Lower leg skin (tissue), 3 donors: ENCODE measurements at regions not wholly inside any gene's neighbourhood (a gene's known extent, or its start where the extent isn't known, plus 50 kb on each side); places are given as distances from the start of the nearest gene placed in this dataset.

ENCODE experiments used
- CTCF ChIP-seq, 3 donors: fragments of 450-650 bp; IDR thresholded peaks; one replicate each; pipeline ENCODE4 v1.5.1; 2016; ENCODE audit warnings: antibody characterized with exemption in 3 of 3, mild to moderate bottlenecking in 3 of 3, moderate library complexity in 2 of 3
- POLR2A ChIP-seq, 2 donors: fragments of 450-650 bp; IDR thresholded peaks; one replicate each; pipeline ENCODE4 v1.6.1; 2016 to 2017; ENCODE audit warnings: antibody characterized with exemption in 2 of 2, mild to moderate bottlenecking in 1 of 2, moderate library complexity in 1 of 2

DNA sequence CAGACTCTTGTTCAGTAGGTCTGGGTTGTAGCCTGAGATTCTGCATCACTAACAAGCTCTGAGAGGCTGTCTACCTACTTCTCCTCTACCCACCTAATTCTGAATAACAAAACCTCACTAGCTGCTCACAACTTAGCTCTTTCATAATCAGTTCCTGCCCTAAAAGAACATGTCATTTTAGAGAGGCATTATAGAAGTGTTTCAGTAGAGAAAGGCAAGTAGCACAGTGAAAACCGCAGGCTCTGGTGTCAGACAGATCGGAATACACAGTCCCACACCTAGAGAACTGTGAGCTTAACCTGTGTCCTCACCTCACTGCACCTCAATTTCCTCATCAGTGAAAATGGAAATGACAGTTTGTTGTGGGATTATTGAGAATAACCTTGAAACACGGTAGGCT, 1337.6 kb upstream of the TENM4 start:
- TF ChIP-seq CTCF (IDR thresholded peaks at IDR 0.05) (no peak), POLR2A (IDR thresholded peaks at IDR 0.05) (no peak)
